Mesothelial cell of epicardium (in vitro differentiated cells): ENCODE measurements at regions not wholly inside any gene's neighbourhood (a gene's known extent, or its start where the extent isn't known, plus 50 kb on each side); places are given as distances from the start of the nearest gene placed in this dataset.

Experiments
- DNase-seq, 2 experiments: peaks; one replicate each; pipeline ENCODE4 v3.0.0; 2021; ENCODE audit warnings: low spot score in 2 of 2; ENCODE audit not compliant: unreplicated experiment in 2 of 2
- H3K27ac Mint-ChIP-seq: 2 replicates; pipeline ENCODE4 v1.8.0; 2021; ENCODE audit warnings: mixed read lengths
- H3K27me3 Mint-ChIP-seq: 2 replicates; pipeline ENCODE4 v1.8.0; 2021; ENCODE audit warnings: low read depth, mixed read lengths
- H3K36me3 Mint-ChIP-seq: 2 replicates; pipeline ENCODE4 v1.8.0; 2021; ENCODE audit warnings: mixed read lengths
- H3K4me1 Mint-ChIP-seq: 2 replicates; pipeline ENCODE4 v1.8.0; 2021; ENCODE audit warnings: mixed read lengths
- H3K4me3 Mint-ChIP-seq: 2 replicates; pipeline ENCODE4 v1.8.0; 2021; ENCODE audit warnings: mild to moderate bottlenecking, moderate library complexity, mixed read lengths
- H3K9me3 Mint-ChIP-seq: 2 replicates; pipeline ENCODE4 v1.8.0; 2021; ENCODE audit warnings: mixed read lengths
- TF ChIP-seq, protein P1 (sequence below): fragments of 200-600 bp; sonication (generic); IDR thresholded peaks from one replicate; pipeline ENCODE4 v1.5.0; 2021; ENCODE audit warnings: antibody characterized with exemption; ENCODE audit not compliant: unreplicated experiment

DNA sequence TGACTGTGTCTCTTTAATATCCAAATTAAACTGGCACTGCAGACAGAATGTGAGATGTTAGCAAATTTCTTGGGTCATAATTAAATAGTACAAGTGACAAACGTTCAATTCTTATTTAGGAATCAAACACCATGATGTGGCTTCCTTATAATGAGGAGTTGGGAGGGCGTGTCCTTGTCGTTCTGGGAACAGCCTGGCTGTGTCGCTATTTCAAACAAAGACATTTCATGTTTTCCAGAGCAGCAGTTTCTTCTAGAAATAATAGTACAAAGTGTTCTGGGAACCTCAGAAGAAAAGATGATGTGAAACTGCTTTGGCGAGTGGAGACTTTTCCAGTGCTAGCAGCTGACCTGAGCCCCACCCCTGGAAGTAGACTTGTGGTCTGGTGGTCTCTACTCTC lies 301.7 kb upstream of the N4BP1 start:
- no peaks in the 10 kb centered on the region for H3K9me3 Mint-ChIP-seq
- no peak overlapping the region for H3K27ac Mint-ChIP-seq
- TF ChIP-seq, protein P1, sequence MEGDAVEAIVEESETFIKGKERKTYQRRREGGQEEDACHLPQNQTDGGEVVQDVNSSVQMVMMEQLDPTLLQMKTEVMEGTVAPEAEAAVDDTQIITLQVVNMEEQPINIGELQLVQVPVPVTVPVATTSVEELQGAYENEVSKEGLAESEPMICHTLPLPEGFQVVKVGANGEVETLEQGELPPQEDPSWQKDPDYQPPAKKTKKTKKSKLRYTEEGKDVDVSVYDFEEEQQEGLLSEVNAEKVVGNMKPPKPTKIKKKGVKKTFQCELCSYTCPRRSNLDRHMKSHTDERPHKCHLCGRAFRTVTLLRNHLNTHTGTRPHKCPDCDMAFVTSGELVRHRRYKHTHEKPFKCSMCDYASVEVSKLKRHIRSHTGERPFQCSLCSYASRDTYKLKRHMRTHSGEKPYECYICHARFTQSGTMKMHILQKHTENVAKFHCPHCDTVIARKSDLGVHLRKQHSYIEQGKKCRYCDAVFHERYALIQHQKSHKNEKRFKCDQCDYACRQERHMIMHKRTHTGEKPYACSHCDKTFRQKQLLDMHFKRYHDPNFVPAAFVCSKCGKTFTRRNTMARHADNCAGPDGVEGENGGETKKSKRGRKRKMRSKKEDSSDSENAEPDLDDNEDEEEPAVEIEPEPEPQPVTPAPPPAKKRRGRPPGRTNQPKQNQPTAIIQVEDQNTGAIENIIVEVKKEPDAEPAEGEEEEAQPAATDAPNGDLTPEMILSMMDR = no peak
- H3K27me3 Mint-ChIP-seq = peaks cover 7% of the 10 kb centered on the region
- no peaks in the 10 kb centered on the region for H3K36me3 Mint-ChIP-seq
- DNase-seq = no peak
- H3K4me1 Mint-ChIP-seq = no peaks in the 10 kb centered on the region
- H3K4me3 Mint-ChIP-seq = no peak overlapping the region

DNA sequence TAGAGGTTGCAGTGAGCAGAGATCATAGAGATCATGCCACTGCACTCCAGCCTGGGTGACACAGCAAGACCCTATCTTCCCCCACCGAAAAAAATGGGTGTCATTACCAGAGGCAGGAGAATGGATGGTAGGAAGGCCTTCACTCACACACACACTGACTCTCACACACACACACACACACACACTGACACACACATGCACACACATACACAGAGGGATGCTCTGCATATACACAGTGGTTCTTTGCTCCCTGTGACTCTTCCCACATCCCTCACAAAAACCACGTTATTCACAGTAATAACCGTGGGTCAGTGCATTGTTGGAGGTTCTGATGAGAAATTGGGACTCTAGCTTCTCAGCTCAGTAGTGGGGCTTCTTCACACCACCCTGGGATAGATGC lies 300.2 kb upstream of the N4BP1 start:
- DNase-seq = no peak
- Mint-ChIP-seq H3K4me1 (no peaks in the 10 kb centered on the region), H3K9me3 (no peaks in the 10 kb centered on the region), H3K4me3 (no peak overlapping the region), H3K27me3 (peaks cover 6% of the 10 kb centered on the region), H3K36me3 (no peaks in the 10 kb centered on the region), H3K27ac (no peak overlapping the region)
- TF ChIP-seq, protein P1 = no peak

DNA sequence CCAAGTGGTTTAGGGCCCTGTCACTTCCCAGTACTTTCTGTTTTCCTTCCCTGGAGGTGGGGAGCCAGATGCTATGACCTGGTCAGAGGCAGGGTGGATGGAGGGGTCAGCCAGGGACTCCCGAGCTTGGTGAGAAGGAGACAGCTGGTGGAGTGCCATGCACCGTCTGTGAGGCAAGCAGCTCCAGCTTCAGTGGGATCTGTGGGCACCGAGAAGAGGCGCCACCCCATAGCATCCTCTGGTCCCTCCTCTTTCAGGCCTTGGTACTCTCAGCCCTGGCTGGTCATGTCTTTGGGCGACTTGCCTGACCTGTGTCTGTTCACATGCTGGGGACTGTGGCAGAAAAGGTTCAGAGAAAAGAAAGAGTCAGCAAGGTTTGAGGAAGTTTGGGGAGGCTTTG lies 299.3 kb upstream of the N4BP1 start:
- H3K36me3 Mint-ChIP-seq = no peaks in the 10 kb centered on the region
- no peak for DNase-seq
- H3K4me3 Mint-ChIP-seq = no peak overlapping the region
- no peaks in the 10 kb centered on the region for H3K4me1 Mint-ChIP-seq
- TF ChIP-seq, protein P1 = no peak
- no peak overlapping the region for H3K27ac Mint-ChIP-seq
- H3K27me3 Mint-ChIP-seq = peaks cover 11% of the 10 kb centered on the region
- no peaks in the 10 kb centered on the region for H3K9me3 Mint-ChIP-seq

DNA sequence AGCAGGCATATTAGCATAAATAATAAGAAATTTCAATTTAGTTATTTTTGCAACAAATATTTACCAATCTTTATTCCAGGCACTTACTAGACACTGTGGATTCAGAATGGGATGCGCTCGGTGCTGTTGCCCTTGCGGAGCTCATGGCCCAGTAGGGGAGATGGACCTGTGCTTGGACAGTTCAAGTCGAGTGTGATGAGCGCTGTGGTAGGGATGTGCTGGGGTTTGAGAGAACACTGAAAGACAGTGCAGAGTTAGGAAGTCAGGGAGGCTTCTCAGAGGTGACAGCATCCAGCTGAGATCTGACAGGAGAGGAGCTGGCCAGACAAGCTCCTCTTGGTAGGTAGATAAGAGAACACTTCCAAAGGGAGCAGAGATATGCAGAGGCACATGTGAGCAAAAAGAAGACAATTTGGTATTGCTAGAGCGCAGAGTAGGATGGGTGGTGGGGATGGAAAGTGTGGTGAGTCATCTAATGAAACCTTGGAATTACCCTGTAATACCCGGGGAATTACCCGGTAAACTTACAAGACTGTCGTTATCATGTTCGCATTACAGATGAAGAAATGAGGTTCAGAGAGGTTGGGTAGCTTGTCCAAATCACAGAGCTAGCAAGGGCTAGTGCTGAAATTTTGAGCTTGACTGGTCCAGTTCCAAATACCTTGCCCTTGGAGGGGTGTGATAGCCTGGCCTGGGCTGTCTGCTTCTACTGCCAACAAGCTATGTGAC lies 298.1 kb upstream of the N4BP1 start:
- peaks cover 13% of the 10 kb centered on the region for H3K27me3 Mint-ChIP-seq
- no peak overlapping the region for H3K4me3 Mint-ChIP-seq
- no peak overlapping the region for H3K27ac Mint-ChIP-seq
- no peaks in the 10 kb centered on the region for H3K4me1 Mint-ChIP-seq
- TF ChIP-seq, protein P1 = no peak
- H3K9me3 Mint-ChIP-seq = no peaks in the 10 kb centered on the region
- no peaks in the 10 kb centered on the region for H3K36me3 Mint-ChIP-seq
- DNase-seq = no peak

DNA sequence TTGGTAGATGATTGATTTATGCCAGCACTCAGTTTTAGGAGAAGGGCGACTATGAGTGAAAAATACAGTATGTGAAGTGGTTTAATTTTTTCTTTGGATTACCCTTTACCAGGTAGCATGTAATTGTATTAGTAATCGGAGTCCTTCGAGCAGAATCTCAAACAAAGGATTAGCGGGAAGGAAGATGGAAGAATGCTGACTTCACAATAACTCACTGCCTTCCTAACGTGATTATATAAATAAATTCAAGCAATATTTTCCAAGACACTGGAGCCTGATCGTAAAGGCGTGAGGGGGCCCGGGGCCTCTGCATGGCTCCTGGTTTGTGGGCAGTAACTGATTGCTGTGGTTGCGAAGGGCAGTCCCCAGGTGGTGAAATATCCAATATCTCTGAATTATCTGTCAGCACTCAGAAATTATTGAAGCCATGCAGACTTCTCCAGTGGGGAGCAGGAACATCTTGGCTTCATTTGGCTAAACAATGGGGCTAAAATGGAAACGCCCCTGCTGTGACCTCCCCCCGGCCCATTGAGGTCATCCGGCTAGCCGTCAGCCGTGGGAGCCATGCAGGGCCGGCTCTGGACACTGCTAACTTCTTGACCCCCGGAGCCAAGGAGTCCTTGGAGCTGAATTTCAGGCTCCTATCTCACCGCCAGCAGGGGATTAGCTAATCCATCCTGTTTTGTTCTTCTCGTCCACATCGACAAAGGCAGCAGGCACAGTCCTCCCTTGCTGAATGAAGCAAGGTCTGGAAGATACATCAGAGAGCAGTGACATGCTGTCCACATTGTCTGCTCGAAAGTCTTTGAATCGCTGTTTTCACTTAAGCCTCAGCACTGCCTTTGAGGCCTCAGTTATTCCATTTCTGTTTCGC lies 295.9 kb upstream of the N4BP1 start:
- H3K27ac Mint-ChIP-seq = no peak overlapping the region
- H3K36me3 Mint-ChIP-seq = no peaks in the 10 kb centered on the region
- TF ChIP-seq, protein P1 = no peak
- no peak overlapping the region for H3K4me3 Mint-ChIP-seq
- DNase-seq = no peak
- H3K9me3 Mint-ChIP-seq = no peaks in the 10 kb centered on the region
- no peaks in the 10 kb centered on the region for H3K4me1 Mint-ChIP-seq
- peaks cover 28% of the 10 kb centered on the region for H3K27me3 Mint-ChIP-seq
